Astrocyte (in vitro differentiated cells and primary cell): ENCODE measurements at regions not wholly inside any gene's neighbourhood (a gene's known extent, or its start where the extent isn't known, plus 50 kb on each side); places are given as distances from the start of the nearest gene placed in this dataset.

Experiments used
- DNase-seq: peaks from one replicate; pipeline ENCODE4 v3.0.0-alpha.2; 2010; ENCODE audit warnings: low read depth
- FAIRE-seq: peaks from 2 replicates; lab custom pipeline; 2011; peaks lifted over from hg19 to GRCh38; lab: Jason Lieb, UNC
- H2AFZ ChIP-seq: 2 replicates; pipeline ENCODE4 v1.6.0; 2012; ENCODE audit warnings: low read depth, low read length, inconsistent platforms
- H3K27ac ChIP-seq: 2 replicates; pipeline ENCODE4 v1.5.1; 2011; ENCODE audit warnings: low read depth, low read length, inconsistent platforms
- H3K27me3 ChIP-seq: 2 replicates; pipeline ENCODE4 v1.6.0; 2011; ENCODE audit warnings: low read length, inconsistent platforms; ENCODE audit not compliant: insufficient read depth
- H3K36me3 ChIP-seq: 2 replicates; pipeline ENCODE4 v1.5.1; 2011; ENCODE audit warnings: low read length, inconsistent platforms; ENCODE audit not compliant: insufficient read depth
- H3K4me1 ChIP-seq: 2 replicates; pipeline ENCODE4 v1.5.1; 2011; ENCODE audit warnings: low read length, inconsistent platforms; ENCODE audit not compliant: insufficient read depth
- H3K4me2 ChIP-seq: 2 replicates; pipeline ENCODE4 v1.6.0; 2012; ENCODE audit warnings: low read length, inconsistent platforms
- H3K4me3 ChIP-seq: 2 replicates; pipeline ENCODE4 v1.5.1; 2011; ENCODE audit warnings: low read depth, mild to moderate bottlenecking, low read length, inconsistent platforms; ENCODE audit not compliant: insufficient read depth
- H3K79me2 ChIP-seq: 2 replicates; pipeline ENCODE4 v1.6.0; 2012; ENCODE audit warnings: mild to moderate bottlenecking, low read length, inconsistent platforms; ENCODE audit not compliant: insufficient read depth
- H3K9ac ChIP-seq: 2 replicates; pipeline ENCODE4 v1.6.0; 2012; ENCODE audit warnings: mild to moderate bottlenecking, low read length, inconsistent platforms
- H3K9me3 ChIP-seq: 2 replicates; pipeline ENCODE4 v1.5.1; 2012; ENCODE audit warnings: low read depth, mild to moderate bottlenecking, low read length, inconsistent platforms; ENCODE audit not compliant: insufficient read depth
- H4K20me1 ChIP-seq: 2 replicates; pipeline ENCODE4 v1.6.0; 2012; ENCODE audit warnings: low read length, inconsistent platforms; ENCODE audit not compliant: insufficient read depth
- H3K27ac Mint-ChIP-seq: one replicate; pipeline ENCODE4 v1.8.0; 2021; ENCODE audit warnings: mild to moderate bottlenecking, mixed read lengths; ENCODE audit not compliant: unreplicated experiment
- H3K27me3 Mint-ChIP-seq: one replicate; pipeline ENCODE4 v1.8.0; 2021; ENCODE audit warnings: low read depth, mixed read lengths; ENCODE audit not compliant: unreplicated experiment
- H3K36me3 Mint-ChIP-seq: one replicate; pipeline ENCODE4 v1.8.0; 2021; ENCODE audit warnings: low read depth, mixed read lengths; ENCODE audit not compliant: unreplicated experiment
- H3K4me1 Mint-ChIP-seq: one replicate; pipeline ENCODE4 v1.8.0; 2021; ENCODE audit warnings: low read depth, mixed read lengths; ENCODE audit not compliant: unreplicated experiment
- H3K4me3 Mint-ChIP-seq: one replicate; pipeline ENCODE4 v1.8.0; 2021; ENCODE audit warnings: mild to moderate bottlenecking, moderate library complexity, mixed read lengths; ENCODE audit not compliant: unreplicated experiment
- H3K9me3 Mint-ChIP-seq: one replicate; pipeline ENCODE4 v1.8.0; 2021; ENCODE audit warnings: mild to moderate bottlenecking, mixed read lengths; ENCODE audit not compliant: unreplicated experiment
- CTCF ChIP-seq: IDR thresholded peaks from 2 replicates; pipeline ENCODE4 v1.5.1; 2011; ENCODE audit warnings: low read depth, mild to moderate bottlenecking, inconsistent platforms, low read length, moderate library complexity; ENCODE audit not compliant: insufficient read depth
- EZH2 ChIP-seq: IDR thresholded peaks from 2 replicates; pipeline ENCODE4 v1.6.1; 2012; ENCODE audit warnings: mild to moderate bottlenecking, low read length, inconsistent platforms; ENCODE audit not compliant: insufficient read depth

- Histone ChIP-seq H3K4me3 (no peak overlapping the region), H3K27me3 (no peaks in the 10 kb centered on the region), H3K9ac (no peak overlapping the region), H3K27ac (no peak overlapping the region), H2AFZ (no peak overlapping the region), H4K20me1 (no peaks in the 10 kb centered on the region), H3K36me3 (no peaks in the 10 kb centered on the region), H3K4me1 (no peaks in the 10 kb centered on the region), H3K79me2 (no peaks in the 10 kb centered on the region), H3K4me2 (no peak overlapping the region), H3K9me3 (peaks cover 5% of the 10 kb centered on the region)
- no peaks in the 10 kb centered on the region for H3K36me3 Mint-ChIP-seq
- TF ChIP-seq CTCF (no peak), EZH2 (no peak)
- DNase-seq = no peak
- FAIRE-seq = no peak
- H3K27me3 Mint-ChIP-seq = peaks cover 18% of the 10 kb centered on the region
- H3K9me3 Mint-ChIP-seq = peaks cover 3% of the 10 kb centered on the region
- no peak overlapping the region for H3K4me3 Mint-ChIP-seq
- no peaks in the 10 kb centered on the region for H3K4me1 Mint-ChIP-seq
- no peak overlapping the region for H3K27ac Mint-ChIP-seq
Observed at GRCh38 chr2:59933948-59934347, 619.5 kb downstream of the BCL11A start.

- Histone ChIP-seq H3K4me1 (no peaks in the 10 kb centered on the region), H3K27me3 (no peaks in the 10 kb centered on the region), H3K36me3 (no peaks in the 10 kb centered on the region), H3K4me2 (no peak overlapping the region), H3K4me3 (no peak overlapping the region), H3K27ac (no peak overlapping the region), H3K9ac (no peak overlapping the region), H3K9me3 (peaks cover 5% of the 10 kb centered on the region), H2AFZ (no peak overlapping the region), H3K79me2 (no peaks in the 10 kb centered on the region), H4K20me1 (no peaks in the 10 kb centered on the region)
- H3K4me3 Mint-ChIP-seq = no peak overlapping the region
- no peak for DNase-seq
- peaks cover 18% of the 10 kb centered on the region for H3K27me3 Mint-ChIP-seq
- no peaks in the 10 kb centered on the region for H3K4me1 Mint-ChIP-seq
- no peaks in the 10 kb centered on the region for H3K36me3 Mint-ChIP-seq
- no peak overlapping the region for H3K27ac Mint-ChIP-seq
- TF ChIP-seq EZH2 = no peak
- no peak for TF ChIP-seq CTCF
- peaks cover 3% of the 10 kb centered on the region for H3K9me3 Mint-ChIP-seq
- no peak for FAIRE-seq
Observed at GRCh38 chr2:59932341-59932740, 621.1 kb downstream of the BCL11A start.

GRCh38 chr2:59930430-59930829 is 623.0 kb downstream of the BCL11A start:
- H3K4me3 Mint-ChIP-seq = no peak overlapping the region
- no peak overlapping the region for H3K9ac ChIP-seq
- no peak for FAIRE-seq
- DNase-seq = no peak
- no peaks in the 10 kb centered on the region for H3K4me1 Mint-ChIP-seq
- H3K9me3 ChIP-seq = peaks cover 5% of the 10 kb centered on the region
- H3K4me1 ChIP-seq = no peaks in the 10 kb centered on the region
- no peaks in the 10 kb centered on the region for H3K36me3 Mint-ChIP-seq
- peaks cover 18% of the 10 kb centered on the region for H3K27me3 Mint-ChIP-seq
- H3K4me3 ChIP-seq = no peak overlapping the region
- H3K79me2 ChIP-seq = no peaks in the 10 kb centered on the region
- TF ChIP-seq CTCF (no peak), EZH2 (no peak)
- H3K36me3 ChIP-seq = no peaks in the 10 kb centered on the region
- no peak overlapping the region for H3K4me2 ChIP-seq
- H3K27me3 ChIP-seq = no peaks in the 10 kb centered on the region
- H4K20me1 ChIP-seq = no peaks in the 10 kb centered on the region
- H2AFZ ChIP-seq = no peak overlapping the region
- H3K27ac Mint-ChIP-seq = no peak overlapping the region
- peaks cover 3% of the 10 kb centered on the region for H3K9me3 Mint-ChIP-seq
- H3K27ac ChIP-seq = no peak overlapping the region
